ENCODE measurements at regions not wholly inside any gene's neighbourhood (a gene's known extent, or its start where the extent isn't known, plus 50 kb on each side); places are given as distances from the start of the nearest gene placed in this dataset.

GRCh38 chr2:234139755-234140154 lies 89.3 kb downstream of the SPP2 start:
- TF ChIP-seq CTCF (conservative IDR thresholded peaks at IDR 0.05 in 1 of 2, IDR thresholded peaks at IDR 0.05 in 1 of 2; ENCODE audit: extremely low read depth in 1 of 2, insufficient read depth in 1 of 2, low read depth in 1 of 2, low read length in 2 of 2) (no peak), EZH2 (IDR thresholded peaks at IDR 0.05; ENCODE audit: borderline replicate concordance, low read length) (no peak)
